HT1080 (cell line): ENCODE measurements at regions not wholly inside any gene's neighbourhood (a gene's known extent, or its start where the extent isn't known, plus 50 kb on each side); places are given as distances from the start of the nearest gene placed in this dataset.

ENCODE experiments used
- DNase-seq: peaks from one replicate; pipeline ENCODE4 v3.0.0-alpha.2; 2015; ENCODE audit warnings: low read depth

GRCh38 chr9:134487066-134487710 lies 154.4 kb upstream of the COL5A1 start:
- no peak for DNase-seq

GRCh38 chr9:134488331-134489280 lies 153.0 kb upstream of the COL5A1 start:
- DNase-seq = no peak

GRCh38 chr9:134489621-134490408 lies 151.8 kb upstream of the COL5A1 start:
- no peak for DNase-seq

- no peak for DNase-seq
These were observed 151.2 kb upstream of the COL5A1 start for GRCh38 chr9:134490446-134490845.

GRCh38 chr9:134491196-134491835 lies 150.3 kb upstream of the COL5A1 start:
- no peak for DNase-seq

GRCh38 chr9:134491856-134492255 lies 149.7 kb upstream of the COL5A1 start:
- no peak for DNase-seq

DNA sequence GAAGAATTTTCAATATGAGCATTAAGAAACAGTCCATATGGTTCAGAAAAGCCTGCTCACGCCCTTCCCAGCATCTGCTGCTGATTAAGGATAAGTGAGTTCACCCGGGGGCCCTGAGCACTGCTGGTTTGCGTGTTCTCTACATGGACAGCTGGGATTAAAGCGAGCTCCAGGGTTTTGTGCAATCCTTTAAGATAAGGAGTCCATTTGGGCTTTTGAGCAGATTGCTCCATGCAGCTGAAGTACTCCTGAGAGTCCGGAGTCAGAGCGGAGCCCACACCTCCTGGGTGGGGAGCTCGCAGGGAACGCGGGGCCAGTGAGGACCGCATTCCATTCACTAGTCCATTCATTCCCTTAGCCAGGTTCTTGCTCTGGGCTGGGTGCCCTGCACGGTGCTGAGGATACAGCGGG lies 149.3 kb upstream of the COL5A1 start:
- no peak for DNase-seq

- no peak for DNase-seq
These were observed 148.7 kb upstream of the COL5A1 start for GRCh38 chr9:134492721-134493460.

DNA sequence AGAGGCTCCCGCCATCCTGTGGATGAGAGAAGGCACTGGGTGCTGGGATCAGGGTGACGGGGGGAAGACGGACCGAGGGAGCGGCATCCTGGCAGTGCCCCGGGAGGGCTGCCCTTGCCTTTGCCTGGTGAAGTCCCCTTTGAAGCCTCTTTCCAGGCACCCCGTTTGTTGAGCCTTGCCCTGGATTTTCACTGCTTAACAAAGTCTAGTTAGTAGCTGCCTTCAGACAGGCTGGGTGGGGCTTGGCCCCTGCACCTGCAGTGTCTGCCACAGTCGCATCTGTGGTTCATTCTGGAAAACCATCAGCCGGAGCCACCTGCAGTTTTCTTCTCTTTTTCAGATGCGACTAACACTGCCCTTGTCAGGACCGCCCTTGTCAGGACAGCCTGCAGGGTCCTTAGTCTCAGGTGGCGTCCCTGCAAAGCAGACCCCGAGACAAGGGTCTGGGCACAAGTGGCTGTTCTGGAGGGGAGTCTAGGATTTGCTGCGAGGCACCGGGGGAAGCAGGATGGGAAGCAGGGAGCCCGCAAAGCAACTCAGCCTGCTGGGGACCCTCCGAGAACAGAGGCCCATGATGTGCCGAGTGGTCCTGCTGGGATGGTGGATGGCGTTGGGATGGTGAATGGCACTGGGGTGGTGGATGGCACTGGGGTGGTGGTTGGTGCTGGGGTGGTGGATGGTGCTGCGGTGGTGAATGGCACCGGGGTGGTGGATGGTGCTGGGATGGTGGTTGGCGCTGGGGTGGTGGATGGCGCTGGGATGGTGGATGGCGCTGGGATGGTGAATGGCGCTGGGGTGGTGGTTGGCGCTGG lies 147.9 kb upstream of the COL5A1 start:
- no peak for DNase-seq

DNA sequence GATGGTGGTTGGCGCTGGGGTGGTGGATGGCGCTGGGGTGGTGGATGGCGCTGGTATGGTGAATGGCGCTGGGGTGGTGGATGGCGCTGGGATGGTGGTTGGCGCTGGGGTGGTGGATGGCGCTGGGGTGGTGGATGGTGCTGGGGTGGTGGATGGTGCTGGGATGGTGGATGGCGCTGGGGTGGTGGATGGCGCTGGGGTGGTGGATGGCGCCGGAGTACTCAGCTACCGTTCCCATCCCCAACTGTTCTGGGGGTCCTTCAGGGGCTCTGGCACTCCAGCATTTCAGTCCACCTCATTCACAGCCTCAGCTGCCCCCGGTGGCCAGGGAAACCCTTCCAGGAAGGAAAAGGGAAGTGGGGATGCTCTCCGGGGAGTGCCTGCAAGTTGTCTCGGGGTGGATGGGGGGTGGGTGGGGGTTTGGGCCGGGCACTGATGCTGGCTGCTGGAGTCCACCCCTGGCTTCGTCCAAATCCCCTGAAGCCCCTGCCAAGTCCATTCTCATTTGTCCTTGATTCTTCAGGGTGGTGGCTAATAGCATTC lies 147.3 kb upstream of the COL5A1 start:
- DNase-seq = no peak

- no peak for DNase-seq
These were observed 146.7 kb upstream of the COL5A1 start for GRCh38 chr9:134494905-134495304.

- no peak for DNase-seq
These were observed 145.7 kb upstream of the COL5A1 start for GRCh38 chr9:134495881-134496412.

- peak; percentile 67 for DNase-seq
These were observed 145.0 kb upstream of the COL5A1 start for GRCh38 chr9:134496413-134497282.

GRCh38 chr9:134497283-134497860 lies 144.2 kb upstream of the COL5A1 start:
- peak; percentile 36 for DNase-seq

- no peak for DNase-seq
These were observed 142.8 kb upstream of the COL5A1 start for GRCh38 chr9:134498814-134499166.

DNA sequence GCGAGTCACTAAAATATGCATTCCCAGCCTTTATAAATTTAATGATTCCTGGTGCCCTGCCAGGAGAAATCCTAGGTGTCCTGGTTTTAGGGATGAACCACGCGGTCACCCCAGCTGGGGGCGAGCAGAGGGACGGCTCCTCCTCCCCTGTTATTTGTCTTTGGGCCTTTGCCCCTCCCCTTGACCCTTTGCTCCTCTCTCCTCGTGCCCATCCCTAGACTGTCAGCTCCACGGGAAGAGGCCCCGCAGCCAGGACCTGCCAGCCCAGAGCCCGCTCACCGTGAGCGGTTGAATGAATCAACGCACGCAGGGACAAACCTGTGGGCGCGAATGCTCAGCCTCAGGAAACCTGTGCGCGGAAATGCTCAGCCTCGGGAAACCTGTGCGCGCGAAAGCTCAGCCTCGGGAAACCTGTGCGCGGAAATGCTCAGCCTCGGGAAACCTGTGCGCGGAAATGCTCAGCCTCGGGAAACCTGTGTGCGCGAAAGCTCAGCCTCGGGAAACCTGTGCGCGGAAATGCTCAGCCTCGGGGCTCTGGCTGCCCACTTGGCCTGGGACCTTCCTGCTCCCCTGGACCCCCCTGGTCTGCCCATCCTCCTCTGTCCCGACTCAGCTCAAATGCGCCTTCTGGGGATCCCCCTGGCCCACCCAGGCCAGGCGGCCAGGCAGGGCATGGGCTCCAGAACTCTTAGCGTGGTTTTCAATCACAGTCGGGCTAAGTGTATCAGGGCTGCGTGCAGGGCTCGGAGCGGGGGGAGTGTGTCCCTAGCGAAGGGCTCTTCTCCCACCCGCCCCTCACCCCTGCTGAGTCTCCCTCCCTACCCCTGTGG lies 140.5 kb upstream of the COL5A1 start:
- DNase-seq = no peak

DNA sequence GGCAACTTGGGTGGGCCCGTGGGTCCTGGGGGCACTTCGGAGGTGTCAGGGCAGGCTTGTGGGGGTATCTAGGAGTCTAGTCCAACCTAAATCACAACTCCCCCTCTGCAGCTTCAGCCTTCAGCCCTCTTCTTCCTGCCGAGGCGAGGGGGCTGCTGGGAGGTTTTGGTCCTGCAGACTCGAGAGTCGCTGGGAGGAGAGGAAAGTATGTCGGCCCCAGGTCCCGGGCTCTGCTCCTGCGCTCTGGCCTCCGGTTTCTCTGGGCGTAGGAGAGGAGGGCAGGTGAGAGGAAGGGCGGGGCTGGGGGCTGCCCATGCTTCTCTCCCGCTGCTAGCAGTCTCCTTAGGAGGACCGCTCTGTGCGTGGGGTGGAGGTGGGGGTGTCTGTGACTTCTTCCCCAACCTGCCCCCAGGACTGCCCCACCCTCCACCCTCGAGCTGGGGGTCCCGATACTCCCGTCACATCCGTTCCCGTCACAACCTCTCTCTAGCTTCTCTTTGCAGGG lies 139.8 kb upstream of the COL5A1 start:
- DNase-seq = no peak
